Endothelial cell of umbilical vein (primary cell): ENCODE measurements at regions not wholly inside any gene's neighbourhood (a gene's known extent, or its start where the extent isn't known, plus 50 kb on each side); places are given as distances from the start of the nearest gene placed in this dataset.

Source experiments
- BruUV-seq: library from RNA; stranded (reverse); fragments of 400-500 nt; replicated peaks from 2 replicates; lab custom pipeline; 2021; lab: Mats Ljungman, UMichigan
- CTCF ChIA-PET: fragments of 300-600, 350-600 bp; sonication (Branson Sonifier 250); formaldehyde crosslinking; loops from one replicate; lab custom pipeline; 2021; ENCODE audit warnings: antibody characterized with exemption, inconsistent platforms; lab: Charles Lee
- POLR2A ChIA-PET: fragments of 300-600, 350-600 bp; sonication (Branson Sonifier 250); formaldehyde crosslinking; loops from one replicate; lab custom pipeline; 2021; ENCODE audit warnings: antibody characterized with exemption, inconsistent platforms; lab: Charles Lee
- DNase-seq: peaks from one replicate; pipeline ENCODE4 v3.0.0-alpha.2; 2011; ENCODE audit warnings: low read depth, low spot score
- FAIRE-seq: peaks from 2 replicates; lab custom pipeline; 2011; peaks lifted over from hg19 to GRCh38; lab: Jason Lieb, UNC
- H2AFZ ChIP-seq: 2 replicates; pipeline ENCODE4 v1.6.0; 2012; ENCODE audit warnings: low read depth, low read length, control low read depth, inconsistent platforms
- H3K27ac ChIP-seq: 2 replicates; pipeline ENCODE4 v1.5.1; 2011; ENCODE audit warnings: low read depth, mild to moderate bottlenecking, control low read depth, low read length, moderate library complexity; ENCODE audit not compliant: insufficient read depth
- H3K27me3 ChIP-seq, 2 experiments: 2 replicates each; pipeline versions ENCODE4 v1.6.0 to v1.6.1; 2011; ENCODE audit warnings: low read length in 2 of 2, mixed read lengths in 1 of 2; ENCODE audit not compliant: control insufficient read depth in 2 of 2, insufficient read depth in 2 of 2
- H3K36me3 ChIP-seq, 2 experiments: 2 replicates in 1 of 2; 3 replicates in 1 of 2; pipeline ENCODE4 v1.5.1; 2011; ENCODE audit warnings: low read length in 2 of 2, mild to moderate bottlenecking in 1 of 2, moderate library complexity in 1 of 2; ENCODE audit not compliant: control insufficient read depth in 2 of 2, insufficient read depth in 2 of 2; ENCODE audit errors: extremely low read depth in 1 of 2
- H3K4me1 ChIP-seq: 3 replicates; pipeline ENCODE4 v1.5.1; 2011; ENCODE audit warnings: mild to moderate bottlenecking, low read length; ENCODE audit not compliant: control insufficient read depth, insufficient read depth; ENCODE audit errors: extremely low read depth
- H3K4me2 ChIP-seq: 2 replicates; pipeline ENCODE4 v1.6.1; 2011; ENCODE audit warnings: low read length, control low read depth, mixed read lengths; ENCODE audit not compliant: insufficient read depth
- H3K4me3 ChIP-seq, 3 experiments: fragments of 200-600 bp in 1 of 3; sonication (generic), shearing (Covaris generic) in 1 of 3; replicated peaks in 1 of 3; 2 replicates each; pipeline ENCODE4 v1.5.1; 2011 to 2016; ENCODE audit warnings: control low read depth in 3 of 3, low read length in 3 of 3, mild to moderate bottlenecking in 2 of 3, inconsistent platforms in 1 of 3, low read depth in 1 of 3, moderate library complexity in 1 of 3; ENCODE audit not compliant: insufficient read depth in 1 of 3
- H3K79me2 ChIP-seq: 2 replicates; pipeline ENCODE4 v1.6.0; 2012; ENCODE audit warnings: low read length, inconsistent platforms; ENCODE audit not compliant: control insufficient read depth, insufficient read depth
- H3K9ac ChIP-seq: replicated peaks from 2 replicates; pipeline ENCODE3; 2011; ENCODE audit warnings: low read length, control low read depth; ENCODE audit not compliant: insufficient read depth; ENCODE audit errors: extremely low read depth
- H3K9me1 ChIP-seq: replicated peaks from 3 replicates; pipeline ENCODE4 v1.6.0; 2011; ENCODE audit warnings: mild to moderate bottlenecking, low read length; ENCODE audit not compliant: control insufficient read depth, insufficient read depth; ENCODE audit errors: extremely low read depth
- H3K9me3 ChIP-seq: replicated peaks from 2 replicates; pipeline ENCODE4 v1.5.1; 2012; ENCODE audit warnings: low read length, inconsistent platforms; ENCODE audit not compliant: control insufficient read depth, insufficient read depth
- H4K20me1 ChIP-seq: replicated peaks from 2 replicates; pipeline ENCODE3; 2011; ENCODE audit warnings: mild to moderate bottlenecking, low read length; ENCODE audit not compliant: control insufficient read depth, insufficient read depth; ENCODE audit errors: extremely low read depth
- EZH2 ChIP-seq: IDR thresholded peaks from 2 replicates; pipeline ENCODE4 v1.6.1; 2012; ENCODE audit warnings: borderline replicate concordance, low read depth, mild to moderate bottlenecking, moderate library complexity, low read length, inconsistent platforms; ENCODE audit not compliant: severe bottlenecking
- FOS ChIP-seq: IDR thresholded peaks from 2 replicates; pipeline ENCODE4 v1.6.1; 2011; ENCODE audit warnings: mild to moderate bottlenecking, low read length, moderate library complexity, borderline replicate concordance; ENCODE audit not compliant: insufficient read depth
- GATA2 ChIP-seq: IDR thresholded peaks from 2 replicates; pipeline ENCODE4 v1.7.0; 2011; ENCODE audit warnings: low read depth, mild to moderate bottlenecking, moderate library complexity, mixed read lengths, low read length; ENCODE audit not compliant: insufficient read length, insufficient read depth
- JUN ChIP-seq: IDR thresholded peaks from 2 replicates; pipeline ENCODE4 v1.6.1; 2011; ENCODE audit warnings: borderline replicate concordance, low read depth; ENCODE audit not compliant: insufficient read length, insufficient read depth
- MYC ChIP-seq: IDR thresholded peaks from one replicate; pipeline ENCODE4 v1.6.1; 2011; ENCODE audit warnings: mild to moderate bottlenecking, low read depth, low read length
- POLR2A ChIP-seq: IDR thresholded peaks from 2 replicates; pipeline ENCODE4 v1.6.1; 2012; ENCODE audit warnings: low read depth, mild to moderate bottlenecking, control low read depth, low read length
- POLR2AphosphoS5 ChIP-seq: IDR thresholded peaks from 2 replicates; pipeline ENCODE4 v1.6.1; 2012; ENCODE audit warnings: low read depth, mild to moderate bottlenecking, control low read depth, low read length, moderate library complexity; ENCODE audit not compliant: insufficient read depth
- dilution Hi-C: fragments of 300-500 bp; cut with MboI; formaldehyde crosslinking; loops from one replicate; pipeline ENCODE4 v1.15.0; 2019; ENCODE audit warnings: low sequenced_read_pairs; ENCODE audit not compliant: extremely low pct_ligation_motif_present
- intact Hi-C: fragments of 100-400 bp; cut with micrococcal nuclease; formaldehyde crosslinking; loops from one replicate; pipeline ENCODE4 v1.10.0; 2022
- TF ChIP-seq, protein P1 (sequence below): IDR thresholded peaks from 2 replicates; pipeline ENCODE4 v1.6.1; 2011; ENCODE audit not compliant: insufficient read depth, insufficient read length
- TF ChIP-seq, protein P2 (sequence below), 2 donors: IDR thresholded peaks; 1 replicate in 1 of 2; 2 replicates in 1 of 2; pipeline ENCODE4 v1.5.1; 2011; ENCODE audit warnings: low read length in 2 of 2, mild to moderate bottlenecking in 2 of 2, moderate library complexity in 2 of 2, control low read depth in 1 of 2, inconsistent platforms in 1 of 2, low read depth in 1 of 2; ENCODE audit not compliant: insufficient read depth in 1 of 2; ENCODE audit errors: extremely low read depth in 1 of 2

GRCh38 chr13:99650410-99650809, 149.1 kb downstream of the TM9SF2 start:
- no peak overlapping the region for H3K27ac ChIP-seq
- no peaks in the 10 kb centered on the region for H4K20me1 ChIP-seq
- no peaks in the 10 kb centered on the region for H3K9me1 ChIP-seq
- no peak overlapping the region for H3K4me2 ChIP-seq
- H3K79me2 ChIP-seq = no peaks in the 10 kb centered on the region
- no peaks in the 10 kb centered on the region for H3K9me3 ChIP-seq
- ChIA-PET POLR2A (no interaction called here), CTCF (no interaction called here)
- TF ChIP-seq POLR2A (no peak), POLR2AphosphoS5 (no peak), JUN (no peak), MYC (no peak), FOS (no peak), EZH2 (no peak), GATA2 (no peak)
- TF ChIP-seq, protein P1, sequence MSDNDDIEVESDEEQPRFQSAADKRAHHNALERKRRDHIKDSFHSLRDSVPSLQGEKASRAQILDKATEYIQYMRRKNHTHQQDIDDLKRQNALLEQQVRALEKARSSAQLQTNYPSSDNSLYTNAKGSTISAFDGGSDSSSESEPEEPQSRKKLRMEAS = no peak
- TF ChIP-seq, protein P2, sequence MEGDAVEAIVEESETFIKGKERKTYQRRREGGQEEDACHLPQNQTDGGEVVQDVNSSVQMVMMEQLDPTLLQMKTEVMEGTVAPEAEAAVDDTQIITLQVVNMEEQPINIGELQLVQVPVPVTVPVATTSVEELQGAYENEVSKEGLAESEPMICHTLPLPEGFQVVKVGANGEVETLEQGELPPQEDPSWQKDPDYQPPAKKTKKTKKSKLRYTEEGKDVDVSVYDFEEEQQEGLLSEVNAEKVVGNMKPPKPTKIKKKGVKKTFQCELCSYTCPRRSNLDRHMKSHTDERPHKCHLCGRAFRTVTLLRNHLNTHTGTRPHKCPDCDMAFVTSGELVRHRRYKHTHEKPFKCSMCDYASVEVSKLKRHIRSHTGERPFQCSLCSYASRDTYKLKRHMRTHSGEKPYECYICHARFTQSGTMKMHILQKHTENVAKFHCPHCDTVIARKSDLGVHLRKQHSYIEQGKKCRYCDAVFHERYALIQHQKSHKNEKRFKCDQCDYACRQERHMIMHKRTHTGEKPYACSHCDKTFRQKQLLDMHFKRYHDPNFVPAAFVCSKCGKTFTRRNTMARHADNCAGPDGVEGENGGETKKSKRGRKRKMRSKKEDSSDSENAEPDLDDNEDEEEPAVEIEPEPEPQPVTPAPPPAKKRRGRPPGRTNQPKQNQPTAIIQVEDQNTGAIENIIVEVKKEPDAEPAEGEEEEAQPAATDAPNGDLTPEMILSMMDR (IDR thresholded peaks at IDR 0.05; ENCODE audit: extremely low read depth in 1 of 2, insufficient read depth in 1 of 2, low read depth in 1 of 2, low read length in 2 of 2) = no peak
- H2AFZ ChIP-seq = no peak overlapping the region
- no peaks in the 10 kb centered on the region for H3K36me3 ChIP-seq
- intact Hi-C loops = loop anchor here (10.0 kb wide), 1 partner anchor 314 kb away; no protein-coding TSS in a partner anchor
- no TSS peak for BruUV-seq
- dilution Hi-C loops = no loop called here
- DNase-seq (no peak), FAIRE-seq (no peak)
- H3K9ac ChIP-seq = no peak overlapping the region
- H3K27me3 ChIP-seq = peaks cover 0 to 6% of the 10 kb centered on the region in 2 experiments
- H3K4me3 ChIP-seq = no peak overlapping the region
- no peaks in the 10 kb centered on the region for H3K4me1 ChIP-seq
